Activated CD4-positive, alpha-beta T cell treated with anti-CD3 and anti-CD28 coated beads, Interleukin-2, amount 10 ng/mL, durations not matched to agents 24 days and 14 days (primary cell): ENCODE measurements at regions not wholly inside any gene's neighbourhood (a gene's known extent, or its start where the extent isn't known, plus 50 kb on each side); places are given as distances from the start of the nearest gene placed in this dataset.
"Not testable (repeated sequence)": the region's sequence is repeated elsewhere in the genome, so short reads cannot be mapped to it uniquely, and the experiment has no call there.

Source experiments
- DNase-seq: peaks from one replicate; pipeline ENCODE4 v3.0.0; 2022
- H3K27ac Mint-ChIP-seq: one replicate; pipeline ENCODE4 v1.8.0; 2022; ENCODE audit warnings: mild to moderate bottlenecking, mixed read lengths
- H3K27me3 Mint-ChIP-seq: one replicate; pipeline ENCODE4 v1.8.0; 2022; ENCODE audit warnings: mixed read lengths
- H3K36me3 Mint-ChIP-seq: one replicate; pipeline ENCODE4 v1.8.0; 2022; ENCODE audit warnings: low read depth, mild to moderate bottlenecking, mixed read lengths
- H3K4me1 Mint-ChIP-seq: one replicate; pipeline ENCODE4 v1.8.0; 2021; ENCODE audit warnings: mixed read lengths
- H3K4me3 Mint-ChIP-seq: one replicate; pipeline ENCODE4 v1.8.0; 2022; ENCODE audit warnings: mild to moderate bottlenecking, moderate library complexity, mixed read lengths
- H3K9me3 Mint-ChIP-seq: one replicate; pipeline ENCODE4 v1.8.0; 2021; ENCODE audit warnings: mixed read lengths
- intact Hi-C: fragments of 100-400 bp; cut with micrococcal nuclease; formaldehyde crosslinking; loops from one replicate; pipeline ENCODE4 v1.15.1; 2023

DNA sequence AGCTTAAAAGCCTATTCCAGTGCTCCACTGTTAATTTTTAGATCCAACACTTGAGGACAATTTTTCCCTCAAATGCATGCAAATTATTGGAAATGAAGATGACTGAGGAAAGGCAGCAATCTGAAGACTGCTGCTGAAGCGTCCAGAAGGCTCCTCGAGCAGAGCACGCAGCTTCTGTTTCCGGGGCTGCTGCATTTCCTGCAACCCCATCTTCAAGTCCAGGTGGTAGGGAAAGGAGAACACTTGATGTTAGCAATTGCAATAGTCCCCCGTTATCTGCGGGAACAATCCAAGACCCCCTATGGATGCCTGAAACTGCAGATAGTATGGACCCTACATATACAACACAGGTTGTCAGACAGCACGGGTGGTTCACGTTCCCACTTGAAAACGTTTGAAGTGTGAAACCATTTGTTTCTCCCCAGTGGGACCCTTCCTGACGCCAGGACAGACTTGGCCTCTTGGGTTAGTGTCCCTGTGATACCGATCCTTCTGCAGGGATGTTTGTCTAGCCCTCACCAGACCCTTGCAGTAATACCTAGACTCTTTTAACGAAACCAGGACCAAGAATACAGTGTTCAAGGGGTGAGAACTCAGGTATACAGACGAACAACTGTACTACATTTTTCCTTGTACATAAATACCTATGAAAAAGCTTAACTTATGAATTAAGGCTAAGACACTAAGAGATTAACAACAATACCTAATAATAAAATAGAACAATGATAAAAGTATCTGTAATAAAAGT, 152.3 kb downstream of the HSD17B3 start:
- intact Hi-C loops, result loop anchor here (1.0 to 10.0 kb wide), 5 partner anchors 29 to 425 kb away; no protein-coding TSS in a partner anchor
- Mint-ChIP-seq H3K4me3 (peak overlapping the region; percentile 58), H3K4me1 (peaks cover 32% of the 10 kb centered on the region), H3K27me3 (peaks cover 22% of the 10 kb centered on the region), H3K27ac (peak overlapping the region; percentile 68), H3K9me3 (no peaks in the 10 kb centered on the region), H3K36me3 (peaks cover 2% of the 10 kb centered on the region)
- peak; percentile 66 for DNase-seq

GRCh38 chr9:96148634-96149532, 153.1 kb downstream of the HSD17B3 start:
- Mint-ChIP-seq H3K4me3 (no peak overlapping the region), H3K27ac (no peak overlapping the region), H3K4me1 (peaks cover 32% of the 10 kb centered on the region), H3K27me3 (peaks cover 24% of the 10 kb centered on the region), H3K9me3 (no peaks in the 10 kb centered on the region), H3K36me3 (peaks cover 2% of the 10 kb centered on the region)
- intact Hi-C loops, result no loop called here
- no peak for DNase-seq

GRCh38 chr9:96147029-96147428, 154.9 kb downstream of the HSD17B3 start:
- H3K36me3 Mint-ChIP-seq, intact Hi-C loops, H3K9me3 Mint-ChIP-seq: not testable (repeated sequence)
- H3K27me3 Mint-ChIP-seq, result peaks cover 26% of the 10 kb centered on the region
- H3K27ac Mint-ChIP-seq, result peak overlapping the region; percentile 1
- H3K4me1 Mint-ChIP-seq, result peaks cover 32% of the 10 kb centered on the region
- peak overlapping the region; percentile 41 for H3K4me3 Mint-ChIP-seq
- DNase-seq, result peak; percentile 63

DNA sequence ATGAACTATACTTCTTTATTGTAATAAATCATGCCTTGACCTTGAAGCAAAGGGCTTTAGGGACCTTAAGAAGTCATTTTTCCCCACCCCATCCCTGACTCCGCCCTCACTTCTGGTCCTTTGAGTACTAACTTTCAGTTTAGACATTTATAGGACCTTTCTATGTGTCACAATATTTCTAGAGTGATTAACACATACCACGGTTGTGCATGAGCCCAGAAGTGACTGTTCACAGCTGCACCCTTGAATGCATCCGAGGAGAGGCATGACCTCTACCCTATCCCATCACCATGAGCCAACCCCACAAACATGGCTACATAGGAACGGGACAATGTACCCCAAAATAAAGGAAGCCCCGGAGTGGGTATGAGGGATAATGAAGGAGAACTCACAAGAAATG, 160.3 kb downstream of the HSD17B3 start:
- Mint-ChIP-seq H3K4me1 (peaks cover 13% of the 10 kb centered on the region), H3K4me3 (no peak overlapping the region), H3K27me3 (peaks cover 16% of the 10 kb centered on the region), H3K27ac (no peak overlapping the region), H3K36me3 (no peaks in the 10 kb centered on the region), H3K9me3 (no peaks in the 10 kb centered on the region)
- DNase-seq, result no peak
- intact Hi-C loops, result no loop called here

DNA sequence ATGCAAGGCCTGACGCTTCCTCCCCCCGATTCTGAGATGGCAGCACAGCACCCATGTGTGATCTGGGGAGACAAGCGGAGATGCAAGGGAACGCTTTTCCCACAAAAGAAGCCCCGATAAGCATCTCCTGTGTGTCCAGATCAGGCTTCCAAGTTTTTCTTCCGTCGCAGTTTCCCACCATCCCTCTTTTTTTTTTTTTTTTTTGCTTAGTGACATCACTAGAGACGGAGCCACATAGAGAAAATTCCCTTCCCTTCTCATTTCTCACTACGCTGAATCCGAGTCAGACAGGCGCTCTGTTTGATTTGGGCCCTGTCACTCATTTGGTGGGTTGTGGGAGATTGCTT, 160.9 kb downstream of the HSD17B3 start:
- Mint-ChIP-seq H3K4me1 (peaks cover 8% of the 10 kb centered on the region), H3K36me3 (no peaks in the 10 kb centered on the region), H3K27ac (no peak overlapping the region), H3K27me3 (peaks cover 13% of the 10 kb centered on the region), H3K9me3 (no peaks in the 10 kb centered on the region), H3K4me3 (no peak overlapping the region)
- intact Hi-C loops, result no loop called here
- DNase-seq, result no peak

DNA sequence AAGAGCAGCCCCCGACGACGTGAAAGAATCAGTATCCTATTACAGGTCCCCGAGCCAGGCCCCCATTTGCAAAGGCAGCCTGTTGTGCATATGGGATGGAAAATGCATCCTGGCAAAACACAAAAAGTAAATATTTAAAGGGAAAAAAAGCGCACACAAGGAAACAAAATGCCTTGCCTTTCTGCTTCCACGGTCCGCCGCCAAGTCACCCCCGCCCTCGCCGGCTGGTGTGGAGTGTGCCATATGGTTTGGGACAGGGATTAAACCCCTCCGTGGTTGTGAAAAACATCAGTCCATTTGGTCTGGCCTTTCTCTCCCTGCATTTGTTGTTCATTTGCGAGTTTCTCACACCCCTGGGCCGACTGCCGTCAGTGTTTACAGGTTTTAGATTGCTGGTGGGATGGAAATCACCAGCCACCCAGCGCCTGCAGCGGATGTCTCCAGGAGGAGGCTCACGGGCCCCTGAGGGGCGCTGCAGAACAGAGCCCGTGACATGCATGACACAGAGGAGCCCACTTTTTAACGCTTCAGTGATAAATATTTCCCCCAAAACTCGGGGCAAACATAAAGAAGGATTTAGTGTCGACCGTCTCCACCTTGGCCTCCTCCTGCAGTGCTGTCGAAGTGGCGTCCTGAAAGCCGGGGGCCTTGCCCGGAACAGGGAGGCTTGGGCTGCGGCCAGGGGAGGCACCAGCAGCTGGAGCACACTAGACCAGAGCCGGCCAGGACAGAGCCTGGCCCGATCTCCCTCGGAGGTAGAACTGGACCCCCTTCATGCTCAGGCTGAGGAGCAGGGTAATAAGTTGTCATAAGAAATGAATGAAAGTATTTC, 161.5 kb downstream of the HSD17B3 start:
- H3K27ac Mint-ChIP-seq, result no peak overlapping the region
- H3K9me3 Mint-ChIP-seq, result no peaks in the 10 kb centered on the region
- DNase-seq, result no peak
- no peaks in the 10 kb centered on the region for H3K36me3 Mint-ChIP-seq
- intact Hi-C loops, result no loop called here
- no peak overlapping the region for H3K4me3 Mint-ChIP-seq
- H3K4me1 Mint-ChIP-seq, result peaks cover 8% of the 10 kb centered on the region
- peaks cover 13% of the 10 kb centered on the region for H3K27me3 Mint-ChIP-seq

- no peak for DNase-seq
- Mint-ChIP-seq H3K27me3 (peaks cover 11% of the 10 kb centered on the region), H3K4me1 (peaks cover 10% of the 10 kb centered on the region), H3K36me3 (no peaks in the 10 kb centered on the region), H3K27ac (no peak overlapping the region), H3K9me3 (no peaks in the 10 kb centered on the region), H3K4me3 (no peak overlapping the region)
- intact Hi-C loops, result no loop called here
These were observed 162.2 kb downstream of the HSD17B3 start for GRCh38 chr9:96139592-96140295.

GRCh38 chr9:96138616-96139015, 163.4 kb downstream of the HSD17B3 start:
- DNase-seq, result no peak
- no peaks in the 10 kb centered on the region for H3K36me3 Mint-ChIP-seq
- peaks cover 10% of the 10 kb centered on the region for H3K4me1 Mint-ChIP-seq
- peaks cover 7% of the 10 kb centered on the region for H3K27me3 Mint-ChIP-seq
- intact Hi-C loops, result no loop called here
- H3K9me3 Mint-ChIP-seq, result no peaks in the 10 kb centered on the region
- H3K4me3 Mint-ChIP-seq, result no peak overlapping the region
- no peak overlapping the region for H3K27ac Mint-ChIP-seq

GRCh38 chr9:96137671-96138429, 164.1 kb downstream of the HSD17B3 start:
- Mint-ChIP-seq H3K4me3 (no peak overlapping the region), H3K36me3 (no peaks in the 10 kb centered on the region), H3K27me3 (peaks cover 7% of the 10 kb centered on the region), H3K27ac (no peak overlapping the region), H3K9me3 (peaks cover 2% of the 10 kb centered on the region), H3K4me1 (peaks cover 10% of the 10 kb centered on the region)
- no peak for DNase-seq
- intact Hi-C loops, result no loop called here

DNA sequence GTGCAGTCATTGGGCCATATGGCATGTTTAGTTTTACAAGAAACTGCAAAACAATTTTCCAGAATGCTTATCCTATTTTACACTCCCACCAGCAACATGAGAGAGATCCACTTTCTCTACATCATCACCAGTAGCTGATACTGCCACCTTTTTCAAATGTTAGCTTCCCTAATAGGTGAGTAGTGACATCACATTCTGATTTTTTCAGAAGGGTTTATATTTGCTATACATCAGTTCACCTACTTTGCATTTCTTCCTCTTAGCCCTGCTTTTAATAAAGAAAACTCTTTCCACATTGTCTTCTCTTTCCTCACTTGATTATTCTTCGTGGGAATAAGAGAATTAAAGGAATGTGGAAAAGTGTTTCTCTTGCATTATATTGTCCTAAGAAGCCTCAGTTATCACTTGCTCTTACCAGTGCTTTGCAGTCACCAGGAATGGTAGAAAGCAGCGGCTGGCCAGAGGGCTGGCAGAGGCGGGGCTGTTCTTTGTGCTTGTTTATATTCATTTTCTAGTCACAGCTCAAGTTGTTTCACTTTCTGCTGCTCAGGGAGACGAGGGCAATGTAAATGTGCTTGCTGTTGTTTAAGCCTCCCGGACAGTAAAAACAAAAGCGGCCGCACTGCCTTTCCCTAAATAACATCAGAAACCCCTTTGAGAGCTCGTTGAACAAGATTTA, 164.8 kb downstream of the HSD17B3 start:
- intact Hi-C loops, result no loop called here
- Mint-ChIP-seq H3K27me3 (peaks cover 9% of the 10 kb centered on the region), H3K27ac (no peak overlapping the region), H3K9me3 (peaks cover 6% of the 10 kb centered on the region), H3K4me3 (peak overlapping the region; percentile 54), H3K36me3 (no peaks in the 10 kb centered on the region), H3K4me1 (peaks cover 10% of the 10 kb centered on the region)
- peak; percentile 76 for DNase-seq

DNA sequence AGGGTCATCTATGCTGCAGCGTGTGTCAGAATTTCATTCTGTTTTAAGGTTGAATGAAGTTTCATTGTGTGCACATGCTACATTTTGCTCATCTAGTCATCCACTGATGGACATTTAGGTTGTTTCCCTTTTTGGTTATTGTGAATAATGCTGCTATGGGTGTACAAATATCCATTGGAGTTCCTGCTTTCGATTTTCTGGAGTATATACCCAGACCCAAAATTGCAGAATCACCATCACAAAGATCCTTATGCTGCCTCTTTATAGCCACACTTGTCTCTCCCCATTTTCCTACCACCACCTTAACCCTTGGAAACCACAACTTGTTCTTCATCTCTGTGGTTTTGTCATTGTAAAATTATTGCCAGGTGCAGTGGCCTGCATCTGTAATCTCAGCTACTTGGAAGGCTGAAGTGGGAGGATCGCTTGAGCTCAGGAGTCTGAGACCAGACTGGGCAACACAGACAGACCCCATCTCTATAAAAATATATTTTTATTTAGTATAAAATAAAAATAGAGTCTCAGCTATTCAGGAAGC, 166.2 kb downstream of the HSD17B3 start:
- H3K27me3 Mint-ChIP-seq, result peaks cover 4% of the 10 kb centered on the region
- DNase-seq, result no peak
- H3K36me3 Mint-ChIP-seq, result no peaks in the 10 kb centered on the region
- peaks cover 10% of the 10 kb centered on the region for H3K4me1 Mint-ChIP-seq
- H3K27ac Mint-ChIP-seq, result no peak overlapping the region
- intact Hi-C loops, result no loop called here
- H3K9me3 Mint-ChIP-seq, result peaks cover 6% of the 10 kb centered on the region
- no peak overlapping the region for H3K4me3 Mint-ChIP-seq

GRCh38 chr9:96135076-96135752, 166.8 kb downstream of the HSD17B3 start:
- peaks cover 12% of the 10 kb centered on the region for H3K9me3 Mint-ChIP-seq
- no peaks in the 10 kb centered on the region for H3K36me3 Mint-ChIP-seq
- no peak overlapping the region for H3K4me3 Mint-ChIP-seq
- peaks cover 4% of the 10 kb centered on the region for H3K27me3 Mint-ChIP-seq
- no peak overlapping the region for H3K27ac Mint-ChIP-seq
- DNase-seq, result no peak
- intact Hi-C loops, result no loop called here
- peaks cover 10% of the 10 kb centered on the region for H3K4me1 Mint-ChIP-seq
